SK-N-SH (cell line): ENCODE measurements at regions not wholly inside any gene's neighbourhood (a gene's known extent, or its start where the extent isn't known, plus 50 kb on each side); places are given as distances from the start of the nearest gene placed in this dataset.

Source experiments
- CTCF ChIA-PET: fragments of 300-600, 350-600 bp; formaldehyde crosslinking; extraction: SDS; loops from one replicate; lab custom pipeline; 2021; lab: Yijun Ruan, JAX
- POLR2A ChIA-PET: fragments of 350-600 bp; sonication (Branson Sonifier 250); formaldehyde crosslinking; extraction: SDS; loops from one replicate; lab custom pipeline; 2020; ENCODE audit warnings: antibody characterized with exemption, inconsistent platforms; lab: Yijun Ruan, JAX
- DNase-seq: peaks from one replicate; pipeline ENCODE4 v3.0.0; 2012
- H2AFZ ChIP-seq: fragments of 200-600 bp; sonication (generic); 2 replicates; pipeline ENCODE4 v1.8.1; 2016; ENCODE audit warnings: antibody characterized with exemption, mild to moderate bottlenecking, low read depth
- H3F3A ChIP-seq: fragments of 200-600 bp; sonication (generic); replicated peaks from 2 replicates; pipeline ENCODE3; 2016; ENCODE audit warnings: antibody characterized with exemption, mild to moderate bottlenecking; ENCODE audit not compliant: insufficient read depth
- H3K27ac ChIP-seq, 2 experiments: fragments of 200-500 bp in 1 of 2; fragments of 200-600 bp in 1 of 2; sonication (Bioruptor generic) in 1 of 2; sonication (generic), shearing (Covaris generic) in 1 of 2; 2 replicates each; pipeline versions ENCODE4 v1.5.1 to v1.6.1; 2014 to 2016; ENCODE audit warnings: low read depth in 2 of 2, inconsistent platforms in 1 of 2, low read length in 1 of 2, mild to moderate bottlenecking in 1 of 2, mixed read lengths in 1 of 2
- H3K27me3 ChIP-seq: fragments of 200-600 bp; sonication (generic), shearing (Covaris generic); 2 replicates; pipeline ENCODE4 v1.6.1; 2016; ENCODE audit warnings: mixed run types; ENCODE audit not compliant: insufficient read depth
- H3K36me3 ChIP-seq, 2 experiments: fragments of 200-500 bp in 1 of 2; fragments of 200-600 bp in 1 of 2; sonication (Bioruptor generic) in 1 of 2; sonication (generic) in 1 of 2; replicated peaks in 1 of 2; 2 replicates each; pipeline versions ENCODE3 to v1.5.1; 2014 to 2016; ENCODE audit warnings: low read length in 1 of 2, mild to moderate bottlenecking in 1 of 2; ENCODE audit not compliant: insufficient read depth in 2 of 2, control insufficient read depth in 1 of 2
- H3K4me1 ChIP-seq, 2 experiments: fragments of 200-500 bp in 1 of 2; fragments of 200-600 bp in 1 of 2; sonication (Bioruptor generic) in 1 of 2; sonication (generic), shearing (Covaris generic) in 1 of 2; 2 replicates each; pipeline versions ENCODE4 v1.5.1 to v1.6.1; 2014 to 2016; ENCODE audit warnings: low read depth in 1 of 2, low read length in 1 of 2, mixed run types in 1 of 2; ENCODE audit not compliant: insufficient read depth in 2 of 2, control insufficient read depth in 1 of 2
- H3K4me2 ChIP-seq: fragments of 200-600 bp; sonication (generic), shearing (Covaris generic); 2 replicates; pipeline ENCODE4 v1.6.1; 2017; ENCODE audit warnings: mixed run types
- H3K4me3 ChIP-seq, 2 experiments: fragments of 200-500 bp in 1 of 2; fragments of 200-600 bp in 1 of 2; sonication (Bioruptor generic) in 1 of 2; sonication (generic), shearing (Covaris generic) in 1 of 2; 2 replicates each; pipeline versions ENCODE4 v1.5.1 to v1.8.1; 2014 to 2016; ENCODE audit warnings: low read depth in 2 of 2, inconsistent platforms in 1 of 2, low read length in 1 of 2, mild to moderate bottlenecking in 1 of 2, mixed read lengths in 1 of 2, moderate library complexity in 1 of 2
- H3K79me2 ChIP-seq: fragments of 200-600 bp; sonication (generic); 2 replicates; pipeline ENCODE4 v1.8.1; 2017; ENCODE audit warnings: mild to moderate bottlenecking; ENCODE audit not compliant: insufficient read depth
- H3K9ac ChIP-seq: fragments of 200-600 bp; sonication (generic); 2 replicates; pipeline ENCODE4 v1.6.1; 2017; ENCODE audit warnings: mixed run types
- H3K9me2 ChIP-seq: fragments of 200-600 bp; sonication (generic); 2 replicates; pipeline ENCODE4 v1.6.1; 2017; ENCODE audit warnings: mixed run types
- H3K9me3 ChIP-seq: fragments of 200-600 bp; sonication (generic); 2 replicates; pipeline ENCODE4 v1.6.1; 2017; ENCODE audit warnings: mixed run types, mild to moderate bottlenecking, moderate library complexity
- H4K20me1 ChIP-seq: fragments of 200-600 bp; sonication (generic); 2 replicates; pipeline ENCODE4 v1.6.1; 2017; ENCODE audit warnings: mild to moderate bottlenecking, mixed run types; ENCODE audit not compliant: insufficient read depth
- IRF3 ChIP-seq: fragments of 150-350 bp; IDR thresholded peaks from 2 replicates; pipeline ENCODE4 v1.6.1; 2016; ENCODE audit warnings: mild to moderate bottlenecking, low read depth, low read length
- NFIC ChIP-seq: IDR thresholded peaks from 2 replicates; pipeline ENCODE4 v1.4.0; 2012; ENCODE audit warnings: borderline replicate concordance
- PBX3 ChIP-seq: IDR thresholded peaks from 2 replicates; pipeline ENCODE4; 2012
- REST ChIP-seq: IDR thresholded peaks from 2 replicates; pipeline ENCODE4 v1.6.1; 2012; ENCODE audit warnings: mild to moderate bottlenecking, low read depth, low read length, moderate library complexity
- RFX5 ChIP-seq: IDR thresholded peaks from 2 replicates; pipeline ENCODE4 v1.6.1; 2012; ENCODE audit warnings: mild to moderate bottlenecking, improper control_type of control experiment, low read length
- TAF1 ChIP-seq: IDR thresholded peaks from 2 replicates; pipeline ENCODE4 v1.6.1; 2012; ENCODE audit warnings: low read depth, mild to moderate bottlenecking, low read length, moderate library complexity, borderline replicate concordance
- TCF12 ChIP-seq: IDR thresholded peaks from 2 replicates; pipeline ENCODE4 v1.4.0; 2012
- TEAD4 ChIP-seq: IDR thresholded peaks from 2 replicates; pipeline ENCODE4 v1.4.0; 2012; ENCODE audit warnings: mild to moderate bottlenecking, borderline replicate concordance; ENCODE audit not compliant: insufficient read depth

GRCh38 chr3:55169608-55170072, 241.8 kb upstream of the LRTM1 start (continued):
- TF ChIP-seq REST (no peak), TAF1 (no peak), PBX3 (peak; percentile 96), NFIC (peak; percentile 88), TEAD4 (peak; percentile 99), IRF3 (no peak)

GRCh38 chr3:55169161-55169560, 241.3 kb upstream of the LRTM1 start:
- H3K9ac ChIP-seq, result peak overlapping the region; percentile 26; the same call in 1 of the 2 replicates
- H3K4me1 ChIP-seq, result peaks cover 0 to 16% of the 10 kb centered on the region in 2 experiments; a peak in 2 of 4 replicates
- no peak for TF ChIP-seq RFX5
- TF ChIP-seq TCF12, result no peak
- no peaks in the 10 kb centered on the region for H3K36me3 ChIP-seq
- no peaks in the 10 kb centered on the region for H3K9me3 ChIP-seq
- no peaks in the 10 kb centered on the region for H4K20me1 ChIP-seq
- H3K4me2 ChIP-seq, result no peak overlapping the region
- DNase-seq, result no peak
- H3K9me2 ChIP-seq, result no peaks in the 10 kb centered on the region
- H3F3A ChIP-seq, result peaks cover 19% of the 10 kb centered on the region
- H3K27me3 ChIP-seq, result no peaks in the 10 kb centered on the region
- ChIA-PET POLR2A (no interaction called here), CTCF (interaction anchor here (0.6 to 7.7 kb wide), 3 partner anchors 12 to 1230 kb away, joined by 3 to 57 read pairs (median 4); no protein-coding TSS in a partner anchor)
- no peak overlapping the region for H3K4me3 ChIP-seq
- no peak overlapping the region for H2AFZ ChIP-seq
- no peaks in the 10 kb centered on the region for H3K79me2 ChIP-seq
- H3K27ac ChIP-seq, result peak overlapping the region; percentile 62 to 88; a peak in 3 of 4 replicates
